Gastroesophageal sphincter (tissue), 4 donors: ENCODE measurements at regions not wholly inside any gene's neighbourhood (a gene's known extent, or its start where the extent isn't known, plus 50 kb on each side); places are given as distances from the start of the nearest gene placed in this dataset.
"Not testable (repeated sequence)": the region's sequence is repeated elsewhere in the genome, so short reads cannot be mapped to it uniquely, and the experiment has no call there.

Experiments used
- ATAC-seq: fragments of 150-250 bp; one replicate; pipeline ENCODE4 v1.9.1; 2016; ENCODE audit warnings: mild to moderate bottlenecking, moderate library complexity
- H3K27ac ChIP-seq, 4 donors: fragments of 200-600 bp; sonication (generic) in 3 of 4; 1 replicate in 3 of 4; 2 replicates in 1 of 4; pipeline ENCODE4 v1.5.1; 2016 to 2019
- H3K27me3 ChIP-seq: fragments of 200-600 bp; sonication (generic); one replicate; pipeline ENCODE4 v1.5.1; 2019
- H3K36me3 ChIP-seq, 2 donors: fragments of 200-600 bp; sonication (generic); one replicate each; pipeline ENCODE4 v1.5.1; 2019; ENCODE audit warnings: control low read depth in 1 of 2
- H3K4me1 ChIP-seq, 3 donors: fragments of 200-600 bp; sonication (generic); 1 replicate in 2 of 3; 2 replicates in 1 of 3; pipeline ENCODE4 v1.5.1; 2016 to 2019; ENCODE audit warnings: control low read depth in 2 of 3
- H3K4me3 ChIP-seq, 2 donors: fragments of 200-600 bp; sonication (generic); one replicate each; pipeline ENCODE4 v1.5.1; 2019; ENCODE audit warnings: mild to moderate bottlenecking in 1 of 2, moderate library complexity in 1 of 2
- H3K9me3 ChIP-seq, 3 donors: fragments of 200-600 bp; sonication (generic); one replicate each; pipeline ENCODE4 v1.5.1; 2017 to 2019; ENCODE audit warnings: control low read depth in 2 of 3
- CTCF ChIP-seq, 4 experiments: fragments of 200-600 bp in 2 of 4; fragments of 450-650 bp in 2 of 4; sonication (generic) in 1 of 4; IDR thresholded peaks; one replicate each; pipeline ENCODE4 v1.5.1; 2017 to 2019; ENCODE audit warnings: antibody characterized with exemption in 4 of 4, mild to moderate bottlenecking in 2 of 4, moderate library complexity in 2 of 4
- EP300 ChIP-seq: sonication (generic); formaldehyde crosslinking; IDR thresholded peaks from one replicate; pipeline ENCODE4 v1.6.1; 2017; ENCODE audit warnings: antibody characterized with exemption, mild to moderate bottlenecking
- POLR2A ChIP-seq, 2 donors: fragments of 450-650 bp; IDR thresholded peaks; one replicate each; pipeline ENCODE4 v1.6.1; 2017; ENCODE audit warnings: antibody characterized with exemption in 2 of 2, mild to moderate bottlenecking in 2 of 2, moderate library complexity in 1 of 2
- POLR2AphosphoS5 ChIP-seq: sonication (generic); formaldehyde crosslinking; IDR thresholded peaks from one replicate; pipeline ENCODE4 v1.6.1; 2017; ENCODE audit warnings: antibody characterized with exemption
- WGBS, 2 donors: methylation state at CpG; one replicate each; pipeline ENCODE4 v1.1.5; 2018; ENCODE audit warnings: low coverage in 1 of 2; 5-methylcytosine and 5-hydroxymethylcytosine counted together

GRCh38 chr17:72472106-72472505, 351.3 kb downstream of the SOX9 start:
- Histone ChIP-seq H3K27ac (no peak overlapping the region), H3K4me3 (no peak overlapping the region), H3K9me3 (peaks cover 0 to 26% (median 0%) of the 10 kb centered on the region in 3 donors), H3K36me3 (no peaks in the 10 kb centered on the region), H3K27me3 (peaks cover 16% of the 10 kb centered on the region), H3K4me1 (no peaks in the 10 kb centered on the region)
- ATAC-seq: no peak
- no peak for TF ChIP-seq EP300
- WGBS, 2 donors: 40 to 89% methylated on average over 1 to 2 of the region's 3 CpGs

GRCh38 chr17:72472853-72473390, 352.1 kb downstream of the SOX9 start:
- WGBS, 2 donors: 77 to 92% methylated on average over 4 of the region's 4 CpGs
- H3K4me3 ChIP-seq, H3K36me3 ChIP-seq, H3K27ac ChIP-seq, H3K4me1 ChIP-seq, ATAC-seq: not testable (repeated sequence)
- Histone ChIP-seq H3K9me3 (peaks cover 0 to 26% (median 0%) of the 10 kb centered on the region in 3 donors), H3K27me3 (peaks cover 23% of the 10 kb centered on the region)
- TF ChIP-seq CTCF (IDR thresholded peaks at IDR 0.05): peak in 1 of 4 experiments; percentile 10

- Histone ChIP-seq H3K4me1 (no peaks in the 10 kb centered on the region), H3K9me3 (peaks cover 0 to 26% (median 0%) of the 10 kb centered on the region in 3 donors), H3K36me3 (no peaks in the 10 kb centered on the region), H3K4me3 (no peak overlapping the region), H3K27me3 (peaks cover 37% of the 10 kb centered on the region), H3K27ac (no peak overlapping the region)
- TF ChIP-seq EP300 (no peak), POLR2A (IDR thresholded peaks at IDR 0.05) (no peak), POLR2AphosphoS5 (no peak), CTCF (IDR thresholded peaks at IDR 0.05) (no peak)
- 100% methylated on average over 2 of the region's 2 CpGs; no CpG with 5 or more reads in 1 of the 2 donors for WGBS, 2 donors
- no peak for ATAC-seq
These were observed 353.4 kb downstream of the SOX9 start for GRCh38 chr17:72474243-72474642.

GRCh38 chr17:72474719-72475477, 354.1 kb downstream of the SOX9 start:
- H3K9me3 ChIP-seq: peaks cover 0 to 26% (median 0%) of the 10 kb centered on the region in 3 donors
- H3K4me3 ChIP-seq: no peak overlapping the region
- no peaks in the 10 kb centered on the region for H3K36me3 ChIP-seq
- peaks cover 43% of the 10 kb centered on the region for H3K27me3 ChIP-seq
- ATAC-seq: no peak
- 73 to 80% methylated on average over 1 to 3 of the region's 5 CpGs for WGBS, 2 donors
- H3K27ac ChIP-seq: no peak overlapping the region
- no peaks in the 10 kb centered on the region for H3K4me1 ChIP-seq
- TF ChIP-seq POLR2A (IDR thresholded peaks at IDR 0.05) (no peak), CTCF (IDR thresholded peaks at IDR 0.05) (no peak), EP300 (no peak), POLR2AphosphoS5 (no peak)

GRCh38 chr17:72476134-72476533, 355.3 kb downstream of the SOX9 start:
- H3K4me1 ChIP-seq: no peaks in the 10 kb centered on the region
- peaks cover 0 to 26% (median 0%) of the 10 kb centered on the region in 3 donors for H3K9me3 ChIP-seq
- no peak overlapping the region for H3K27ac ChIP-seq
- 51 to 60% methylated on average over 1 to 7 of the region's 9 CpGs for WGBS, 2 donors
- no peak for ATAC-seq
- H3K27me3 ChIP-seq: peaks cover 53% of the 10 kb centered on the region
- no peak overlapping the region for H3K4me3 ChIP-seq
- TF ChIP-seq CTCF (IDR thresholded peaks at IDR 0.05) (no peak), POLR2AphosphoS5 (no peak), POLR2A (IDR thresholded peaks at IDR 0.05) (no peak), EP300 (no peak)
- H3K36me3 ChIP-seq: no peaks in the 10 kb centered on the region
